ENCODE measurements at regions not wholly inside any gene's neighbourhood (a gene's known extent, or its start where the extent isn't known, plus 50 kb on each side); places are given as distances from the start of the nearest gene placed in this dataset.

DNA sequence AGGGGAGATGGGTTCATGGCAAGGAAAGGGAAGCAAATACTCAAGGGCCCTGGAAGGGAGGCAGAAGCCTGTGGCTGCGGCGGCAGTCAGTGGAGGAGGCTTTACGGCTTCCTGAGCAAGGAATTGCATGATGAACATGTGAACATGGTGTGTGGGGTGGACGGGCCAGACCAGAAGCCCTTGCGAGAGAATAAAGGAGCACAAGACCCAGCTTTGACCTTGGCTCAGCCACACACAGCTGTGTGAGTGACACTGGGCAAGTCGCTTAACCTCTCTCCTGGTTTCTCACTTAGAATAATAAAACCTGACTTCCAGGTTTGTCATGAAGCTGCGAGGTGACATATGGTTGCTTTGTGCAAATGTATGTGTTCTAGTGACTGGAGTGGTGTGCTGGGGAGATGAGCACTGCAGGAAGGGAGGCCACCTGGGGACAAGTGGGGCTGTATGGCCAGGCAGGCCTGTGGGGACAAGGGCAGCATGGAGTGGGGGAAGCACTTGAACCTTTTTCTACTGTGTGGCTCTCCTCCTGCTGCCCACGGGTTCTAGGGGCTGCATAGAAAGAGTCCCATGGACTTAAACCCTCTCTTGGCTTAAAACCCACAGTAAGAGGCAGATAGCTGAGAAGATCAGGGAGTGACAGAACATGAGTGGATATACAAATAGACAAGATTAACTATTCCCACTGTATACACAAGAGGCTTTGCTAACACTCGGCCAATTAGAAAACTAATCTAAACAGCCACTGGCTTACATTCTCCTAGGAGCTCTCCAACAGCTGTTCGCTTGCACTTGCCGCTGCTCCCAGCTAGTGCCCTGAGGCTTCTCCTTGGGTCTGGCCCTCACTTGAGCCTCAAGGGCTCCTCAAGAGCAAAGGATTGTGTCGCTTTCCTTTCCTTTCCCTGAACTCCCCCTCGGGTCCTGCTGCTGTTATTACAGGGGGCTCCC lies 67.3 kb upstream of the CDON start:
- Histone ChIP-seq H3K9me3 (ENCODE audit: low read depth, low read length, poor library complexity, severe bottlenecking) (no peaks in the 10 kb centered on the region), H3K4me1 (ENCODE audit: insufficient read depth, low read length, poor library complexity, severe bottlenecking) (peaks cover 33% of the 10 kb centered on the region), H3K4me3 (ENCODE audit: low read depth, low read length, poor library complexity, severe bottlenecking) (no peak overlapping the region), H3K27me3 (replicated peaks; ENCODE audit: insufficient read depth, low read depth, low read length, poor library complexity) (no peaks in the 10 kb centered on the region), H3K36me3 (ENCODE audit: insufficient read depth, low read length, poor library complexity, severe bottlenecking) (no peaks in the 10 kb centered on the region), H3K27ac (ENCODE audit: low read depth, low read length, poor library complexity, severe bottlenecking) (no peak overlapping the region)
- BruUV-seq (replicated peaks): no TSS peak
- CTCF ChIA-PET: no interaction called here
- POLR2A ChIA-PET (ENCODE audit: low non-redundant PET): interaction anchor here (0.6 kb wide), 1 partner anchor 28 kb away, joined by 4 read pairs; no protein-coding TSS in a partner anchor
- no peak for DNase-seq (ENCODE audit: low spot score)
- TF ChIP-seq, protein P1, sequence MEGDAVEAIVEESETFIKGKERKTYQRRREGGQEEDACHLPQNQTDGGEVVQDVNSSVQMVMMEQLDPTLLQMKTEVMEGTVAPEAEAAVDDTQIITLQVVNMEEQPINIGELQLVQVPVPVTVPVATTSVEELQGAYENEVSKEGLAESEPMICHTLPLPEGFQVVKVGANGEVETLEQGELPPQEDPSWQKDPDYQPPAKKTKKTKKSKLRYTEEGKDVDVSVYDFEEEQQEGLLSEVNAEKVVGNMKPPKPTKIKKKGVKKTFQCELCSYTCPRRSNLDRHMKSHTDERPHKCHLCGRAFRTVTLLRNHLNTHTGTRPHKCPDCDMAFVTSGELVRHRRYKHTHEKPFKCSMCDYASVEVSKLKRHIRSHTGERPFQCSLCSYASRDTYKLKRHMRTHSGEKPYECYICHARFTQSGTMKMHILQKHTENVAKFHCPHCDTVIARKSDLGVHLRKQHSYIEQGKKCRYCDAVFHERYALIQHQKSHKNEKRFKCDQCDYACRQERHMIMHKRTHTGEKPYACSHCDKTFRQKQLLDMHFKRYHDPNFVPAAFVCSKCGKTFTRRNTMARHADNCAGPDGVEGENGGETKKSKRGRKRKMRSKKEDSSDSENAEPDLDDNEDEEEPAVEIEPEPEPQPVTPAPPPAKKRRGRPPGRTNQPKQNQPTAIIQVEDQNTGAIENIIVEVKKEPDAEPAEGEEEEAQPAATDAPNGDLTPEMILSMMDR (conservative IDR thresholded peaks at IDR 0.05; ENCODE audit: low read depth, low read length): no peak
- TF ChIP-seq EZH2 (IDR thresholded peaks at IDR 0.05; ENCODE audit: borderline replicate concordance, low read depth, low read length, poor library complexity, severe bottlenecking): no peak
- intact Hi-C loops (cut with micrococcal nuclease; ENCODE audit: unreplicated experiment): no loop called here

DNA sequence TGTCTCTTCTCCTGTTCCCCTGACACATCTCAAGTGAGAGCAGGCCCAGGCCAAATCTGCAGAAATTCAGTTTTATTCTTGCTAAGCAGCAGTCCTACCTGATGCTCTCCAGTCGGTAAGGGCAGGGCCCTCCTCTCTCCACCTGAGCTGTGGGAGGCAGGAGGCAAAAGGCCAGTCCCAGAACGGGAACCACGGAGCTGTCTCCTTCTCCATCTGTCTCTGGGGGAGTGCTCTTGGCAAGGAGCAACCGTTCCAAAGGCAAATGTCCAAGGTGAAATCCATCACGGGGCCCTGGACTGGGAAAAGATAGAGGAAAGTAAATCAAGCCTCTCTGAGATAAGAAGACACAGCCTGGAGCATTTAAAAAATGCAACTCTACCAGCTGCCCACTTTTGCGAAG lies 65.2 kb upstream of the CDON start:
- intact Hi-C loops (cut with micrococcal nuclease; ENCODE audit: unreplicated experiment): no loop called here
- Histone ChIP-seq H3K9me3 (ENCODE audit: low read depth, low read length, poor library complexity, severe bottlenecking) (no peaks in the 10 kb centered on the region), H3K4me3 (ENCODE audit: low read depth, low read length, poor library complexity, severe bottlenecking) (no peak overlapping the region), H3K4me1 (ENCODE audit: insufficient read depth, low read length, poor library complexity, severe bottlenecking) (peaks cover 31% of the 10 kb centered on the region), H3K27me3 (replicated peaks; ENCODE audit: insufficient read depth, low read depth, low read length, poor library complexity) (no peaks in the 10 kb centered on the region), H3K27ac (ENCODE audit: low read depth, low read length, poor library complexity, severe bottlenecking) (no peak overlapping the region), H3K36me3 (ENCODE audit: insufficient read depth, low read length, poor library complexity, severe bottlenecking) (no peaks in the 10 kb centered on the region)
- TF ChIP-seq, protein P1 (conservative IDR thresholded peaks at IDR 0.05; ENCODE audit: low read depth, low read length): no peak
- ChIA-PET CTCF (no interaction called here), POLR2A (ENCODE audit: low non-redundant PET) (no interaction called here)
- DNase-seq (ENCODE audit: low spot score): no peak
- BruUV-seq (replicated peaks): no TSS peak

DNA sequence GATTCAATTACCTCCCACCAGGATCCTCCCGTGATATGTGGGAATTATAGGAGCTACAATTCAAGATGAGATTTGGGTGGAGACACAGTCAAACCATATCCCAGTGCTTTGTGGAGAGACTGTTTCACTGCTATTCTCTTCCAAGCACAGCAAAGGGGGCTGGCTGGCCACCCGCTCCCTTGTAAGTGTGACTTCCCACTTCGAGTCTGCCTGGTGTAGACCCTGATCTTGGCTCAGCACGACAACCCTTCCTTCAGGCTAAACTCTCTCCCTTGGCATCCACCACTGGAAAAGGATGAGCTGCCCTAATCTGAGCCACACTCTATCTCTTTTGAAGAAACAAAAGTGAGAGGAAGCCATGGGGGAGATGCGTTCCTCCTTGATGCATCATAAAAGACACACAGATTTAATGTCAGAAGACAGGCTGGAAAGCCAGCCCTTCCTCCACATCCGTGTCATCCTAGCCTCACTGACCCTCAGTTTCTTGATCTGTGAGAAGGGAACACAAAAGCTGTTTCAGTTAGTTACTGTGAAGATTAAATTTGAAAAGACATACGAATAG lies 64.7 kb upstream of the CDON start:
- no TSS peak for BruUV-seq (replicated peaks)
- no peaks in the 10 kb centered on the region for H3K36me3 ChIP-seq (ENCODE audit: insufficient read depth, low read length, poor library complexity, severe bottlenecking)
- no peaks in the 10 kb centered on the region for H3K27me3 ChIP-seq (replicated peaks; ENCODE audit: insufficient read depth, low read depth, low read length, poor library complexity)
- intact Hi-C loops (cut with micrococcal nuclease; ENCODE audit: unreplicated experiment): no loop called here
- no peak overlapping the region for H3K27ac ChIP-seq (ENCODE audit: low read depth, low read length, poor library complexity, severe bottlenecking)
- TF ChIP-seq EZH2 (IDR thresholded peaks at IDR 0.05; ENCODE audit: borderline replicate concordance, low read depth, low read length, poor library complexity, severe bottlenecking): no peak
- TF ChIP-seq, protein P1 (conservative IDR thresholded peaks at IDR 0.05; ENCODE audit: low read depth, low read length): no peak
- H3K9me3 ChIP-seq (ENCODE audit: low read depth, low read length, poor library complexity, severe bottlenecking): no peaks in the 10 kb centered on the region
- H3K4me1 ChIP-seq (ENCODE audit: insufficient read depth, low read length, poor library complexity, severe bottlenecking): peaks cover 36% of the 10 kb centered on the region
- DNase-seq (ENCODE audit: low spot score): no peak
- CTCF ChIA-PET: no interaction called here
- POLR2A ChIA-PET (ENCODE audit: low non-redundant PET): no interaction called here
- no peak overlapping the region for H3K4me3 ChIP-seq (ENCODE audit: low read depth, low read length, poor library complexity, severe bottlenecking)

All from A673 (cell line).